Activated CD4-positive, alpha-beta T cell treated with anti-CD3 and anti-CD28 coated beads, Interleukin-2, amount 50 U/mL, for 24 hours (primary cell): ENCODE measurements at regions not wholly inside any gene's neighbourhood (a gene's known extent, or its start where the extent isn't known, plus 50 kb on each side); places are given as distances from the start of the nearest gene placed in this dataset.
"Not testable (repeated sequence)": the region's sequence is repeated elsewhere in the genome, so short reads cannot be mapped to it uniquely, and the experiment has no call there.

Experiments
- DNase-seq, 2 donors: peaks; one replicate each; pipeline ENCODE4 v3.0.0-alpha.2; 2020; ENCODE audit warnings: low read depth in 1 of 2, low spot score in 1 of 2

DNA sequence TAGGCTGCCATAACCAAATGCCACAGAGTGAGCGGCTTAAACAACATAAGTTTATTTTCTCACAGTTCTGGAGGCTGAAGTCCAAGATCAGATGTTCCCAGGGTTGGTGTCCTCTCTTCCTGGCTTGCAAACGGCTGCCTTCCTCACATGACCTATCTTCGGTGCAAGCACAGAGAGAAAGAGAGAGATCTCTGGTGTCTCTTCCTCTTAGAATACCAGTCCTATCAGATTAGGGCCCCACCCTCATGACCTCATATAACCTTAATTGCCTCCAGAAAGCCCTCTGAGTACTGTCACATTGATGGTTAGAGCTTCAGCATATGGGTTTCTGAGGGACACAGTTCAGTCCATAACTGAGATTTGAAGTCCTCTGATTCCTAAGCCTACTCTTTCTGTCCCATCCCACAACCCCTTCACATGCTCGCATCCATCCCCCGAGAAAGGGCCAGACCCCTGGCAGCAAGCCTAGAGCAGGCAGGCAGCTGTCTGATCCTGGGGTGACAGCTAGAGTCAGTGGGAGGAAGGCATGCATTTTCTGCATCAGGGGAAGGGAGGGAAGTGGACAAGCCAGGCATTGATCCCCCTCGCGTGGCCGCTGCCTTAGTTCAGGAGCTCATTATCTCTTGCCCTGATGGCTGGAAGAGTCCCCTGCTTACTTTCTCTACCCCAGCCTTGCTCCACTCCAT lies 114.1 kb downstream of the FAR1 start:
- no peak for DNase-seq

DNA sequence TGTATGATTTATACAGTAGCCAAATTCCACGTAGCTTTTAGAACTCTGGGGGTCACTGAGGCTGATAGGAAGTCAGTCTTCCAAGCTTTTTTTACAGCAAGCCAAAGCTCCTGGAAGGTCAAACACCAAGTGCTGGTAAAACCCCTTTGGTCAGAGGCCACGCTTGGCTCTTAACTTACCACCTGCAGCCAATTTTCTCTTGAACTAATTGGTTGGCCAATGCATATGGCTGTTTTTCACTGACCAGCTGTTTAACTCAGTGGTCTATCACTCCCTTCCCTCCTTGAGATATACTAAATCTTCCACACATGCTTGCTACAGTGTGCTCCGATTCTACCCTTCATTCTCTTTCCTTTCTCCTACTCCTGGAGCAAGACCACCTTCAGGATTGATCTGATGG lies 116.0 kb downstream of the FAR1 start:
- DNase-seq: no peak

- no peak for DNase-seq
Measured at GRCh38 chr11:13784855-13785254, 116.4 kb downstream of the FAR1 start.

DNA sequence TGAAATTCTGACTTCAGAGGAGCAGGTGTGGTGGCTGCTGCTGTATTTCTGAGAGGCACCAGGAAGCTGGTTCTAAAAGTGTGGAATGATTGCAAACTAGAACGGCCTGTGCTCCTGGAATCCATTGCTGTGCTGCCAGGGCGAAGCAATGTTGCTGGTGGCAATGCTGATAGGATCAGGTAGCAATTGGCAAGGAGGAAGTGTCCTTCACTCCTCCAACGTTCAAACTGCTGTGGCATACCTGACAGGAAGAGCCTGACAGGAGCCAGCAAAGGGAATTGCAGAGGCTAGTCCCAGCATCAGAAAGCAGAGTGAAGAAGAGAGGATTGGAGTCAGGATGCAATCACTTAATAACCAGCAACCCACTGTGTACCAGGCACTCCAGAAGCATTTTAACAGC lies 118.2 kb downstream of the FAR1 start:
- DNase-seq: no peak

GRCh38 chr11:13797616-13798015 lies 129.1 kb downstream of the FAR1 start:
- DNase-seq: not testable (repeated sequence)

GRCh38 chr11:13800901-13801300 lies 132.4 kb downstream of the FAR1 start:
- no peak for DNase-seq

DNA sequence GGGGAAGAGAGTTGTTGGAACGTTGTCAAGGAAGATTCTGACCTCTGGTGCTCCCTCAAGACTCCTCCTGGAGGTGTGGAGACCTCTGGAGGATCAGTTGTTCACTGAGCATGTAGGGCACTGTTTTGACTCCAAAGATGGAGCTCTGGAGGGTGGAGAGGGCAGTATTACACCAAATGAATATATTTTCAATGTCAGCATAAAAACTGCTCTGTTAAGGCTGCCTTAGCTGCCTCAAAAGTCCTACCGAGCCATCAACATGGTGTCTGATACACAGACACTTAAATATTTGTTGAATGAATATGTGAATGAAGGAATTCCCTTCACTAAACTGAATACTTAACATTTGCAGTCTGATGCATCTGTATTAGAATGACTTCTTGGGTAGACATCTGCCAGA lies 144.2 kb upstream of the SPON1 start:
- no peak for DNase-seq

DNA sequence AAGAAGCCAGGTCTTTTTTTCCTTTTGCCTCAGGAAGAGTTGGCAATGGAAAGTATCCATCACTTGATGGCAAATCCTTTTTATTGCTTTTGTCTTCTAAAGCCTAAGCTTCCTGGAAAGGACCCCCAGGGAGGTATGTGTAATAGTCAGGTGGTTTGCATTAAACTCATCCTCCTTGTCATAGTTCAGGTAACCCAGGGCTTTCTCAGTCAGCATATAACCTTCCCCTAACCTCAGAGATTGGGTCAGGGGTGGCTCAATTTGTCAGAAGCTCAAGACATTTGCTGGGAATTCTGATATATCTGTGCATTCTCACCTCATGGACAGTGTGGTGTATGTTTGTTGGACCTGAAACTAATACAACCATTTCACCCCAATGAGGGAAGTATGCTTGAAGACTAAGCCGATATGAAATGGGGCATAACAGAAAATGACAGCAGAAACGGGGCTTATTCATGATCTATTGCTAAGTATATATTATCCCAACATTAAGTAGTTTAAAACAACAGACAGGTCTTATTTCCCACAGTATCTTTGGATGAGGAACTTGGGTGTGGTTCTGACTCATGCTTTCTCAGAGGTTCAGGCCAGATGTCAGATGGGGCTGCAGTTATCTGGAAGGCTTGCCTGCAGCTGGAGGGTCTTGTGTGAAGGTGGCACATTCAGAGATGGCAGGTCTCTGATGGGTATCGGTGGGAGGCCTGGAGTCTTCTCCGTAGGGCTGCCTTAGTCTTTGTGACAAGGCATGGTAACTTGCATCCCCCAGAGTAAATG lies 135.8 kb upstream of the SPON1 start:
- DNase-seq: no peak

DNA sequence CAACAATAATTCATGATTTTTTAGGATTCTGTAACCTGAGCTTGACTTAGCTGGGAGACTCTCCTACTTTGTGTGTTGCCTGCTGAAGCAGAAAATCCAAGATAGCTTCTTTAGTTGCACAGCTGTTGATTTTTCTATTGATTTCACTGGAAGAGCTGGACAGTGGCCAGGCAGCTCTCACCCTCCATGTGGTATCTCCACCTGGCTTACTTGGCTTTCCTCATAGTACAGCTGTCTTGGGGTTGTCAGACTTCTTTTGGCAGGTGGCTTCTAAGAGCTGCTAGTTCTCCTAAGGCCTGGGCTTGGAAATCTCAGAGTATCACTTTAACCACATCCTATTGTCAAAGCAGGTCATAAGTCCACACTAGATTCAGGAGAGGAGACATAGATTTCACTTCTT lies 130.8 kb upstream of the SPON1 start:
- no peak for DNase-seq

DNA sequence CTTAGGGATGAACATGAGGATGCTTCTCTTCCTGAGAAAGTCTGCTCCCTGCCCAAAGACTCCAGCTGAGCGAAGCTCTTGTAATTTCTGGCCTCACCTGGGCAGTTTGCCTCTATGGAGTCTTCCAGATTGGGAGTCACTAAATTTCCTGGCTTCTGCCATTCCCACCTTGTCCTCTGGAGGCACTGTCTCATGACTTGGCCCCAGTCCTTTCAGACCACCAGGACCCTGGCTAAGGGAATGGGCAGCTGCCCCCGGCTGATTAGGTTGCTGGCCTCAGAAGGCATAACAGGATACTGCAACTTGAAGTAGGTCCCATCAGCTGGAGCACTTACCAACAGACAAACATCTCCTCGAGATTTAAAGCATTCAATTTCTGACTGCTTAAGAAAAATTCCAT lies 128.1 kb upstream of the SPON1 start:
- no peak for DNase-seq

DNA sequence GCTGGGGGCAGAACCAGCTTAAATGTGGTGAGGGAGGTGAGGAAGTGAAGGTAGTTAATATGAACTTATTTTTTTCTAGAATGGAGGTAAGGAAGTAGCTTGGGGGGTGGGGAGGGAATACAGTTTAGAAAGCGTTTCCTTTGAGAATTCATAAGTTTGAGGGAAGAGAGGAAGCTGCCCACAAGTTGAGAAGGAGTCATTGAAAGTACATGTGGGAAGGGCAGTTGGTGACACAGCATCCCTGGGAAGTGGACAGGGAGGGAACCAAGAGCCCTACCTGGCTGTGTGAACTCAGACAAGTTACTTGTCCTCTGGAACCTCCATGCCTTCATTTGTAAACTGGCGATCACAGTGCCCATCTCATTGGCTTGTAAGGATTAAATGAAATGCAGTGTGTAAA lies 125.9 kb upstream of the SPON1 start:
- DNase-seq: no peak

DNA sequence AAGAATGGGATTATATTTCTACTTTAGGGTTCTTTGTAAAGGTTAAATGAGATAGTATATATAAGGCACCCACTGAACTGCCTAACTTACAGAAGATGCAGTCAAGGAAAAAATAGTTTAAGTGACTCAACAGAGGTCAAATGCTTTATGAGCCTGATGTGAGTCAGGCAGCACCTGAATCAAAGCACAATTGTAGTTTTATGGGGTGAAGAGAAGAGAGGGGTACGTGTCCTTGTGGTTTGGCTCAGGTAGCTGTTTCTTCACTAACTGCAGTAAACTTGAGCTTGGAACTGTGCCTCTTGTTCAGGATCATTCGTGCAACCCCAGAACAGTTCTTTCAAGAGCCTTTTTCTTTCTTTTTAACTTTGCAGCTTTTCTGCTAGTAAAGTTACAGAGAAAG lies 125.2 kb upstream of the SPON1 start:
- DNase-seq: no peak

DNA sequence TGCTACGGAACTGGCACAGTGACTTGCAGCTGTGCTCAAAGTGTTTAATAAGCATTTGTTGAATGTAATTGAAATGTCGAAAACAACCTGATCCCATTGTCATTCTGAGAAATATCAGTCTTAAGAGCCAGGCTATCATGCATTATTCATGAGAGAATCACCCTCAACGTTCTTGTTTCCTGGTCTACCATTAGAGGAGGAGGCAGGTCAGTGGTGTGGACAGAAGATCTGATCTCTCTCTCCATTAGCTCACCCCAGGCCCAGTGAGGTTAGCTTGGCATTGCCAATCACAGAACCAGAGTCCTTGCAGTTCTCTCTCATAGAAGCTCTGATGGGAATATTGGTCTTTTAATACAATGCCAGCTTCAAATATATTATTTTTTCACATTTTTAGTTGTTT lies 121.1 kb upstream of the SPON1 start:
- no peak for DNase-seq

GRCh38 chr11:13848031-13848430 lies 114.5 kb upstream of the SPON1 start:
- no peak for DNase-seq

DNA sequence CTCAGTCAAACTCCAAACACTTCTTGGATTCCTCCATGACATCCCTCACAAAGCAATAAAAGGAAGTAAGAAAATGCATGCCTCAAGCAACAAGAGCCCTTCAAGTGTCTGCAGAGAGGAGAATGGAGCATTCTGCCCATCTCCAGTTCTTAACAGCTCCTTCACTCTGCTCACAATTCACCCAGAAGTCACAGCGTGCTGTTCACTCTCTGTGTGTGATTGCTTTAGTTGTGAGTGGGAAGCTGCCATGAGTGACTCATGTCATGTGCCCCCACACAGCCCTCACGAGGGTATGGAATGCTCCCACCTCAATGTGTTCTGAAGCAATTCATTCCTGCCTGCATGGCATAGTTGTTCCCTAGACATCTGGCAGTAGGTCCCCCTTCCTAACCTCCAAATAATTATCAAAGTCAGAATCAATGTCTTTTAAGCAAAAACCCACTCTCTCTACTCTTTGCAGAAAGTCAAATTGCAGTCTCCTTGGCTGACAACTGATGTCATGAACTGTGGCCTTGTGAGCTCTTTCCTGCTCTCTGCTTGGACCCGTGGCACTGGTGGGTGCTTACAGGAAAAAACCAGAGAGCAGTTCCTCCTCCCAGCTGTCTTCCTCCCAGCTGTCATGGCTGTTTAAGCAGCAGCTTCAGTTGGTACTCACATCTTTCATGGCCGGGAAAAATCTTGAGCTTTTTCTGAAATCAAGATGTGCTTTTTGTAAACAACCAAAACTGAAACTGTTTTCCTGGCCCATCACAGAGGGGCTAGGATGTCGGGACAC lies 112.1 kb upstream of the SPON1 start:
- DNase-seq: no peak

DNA sequence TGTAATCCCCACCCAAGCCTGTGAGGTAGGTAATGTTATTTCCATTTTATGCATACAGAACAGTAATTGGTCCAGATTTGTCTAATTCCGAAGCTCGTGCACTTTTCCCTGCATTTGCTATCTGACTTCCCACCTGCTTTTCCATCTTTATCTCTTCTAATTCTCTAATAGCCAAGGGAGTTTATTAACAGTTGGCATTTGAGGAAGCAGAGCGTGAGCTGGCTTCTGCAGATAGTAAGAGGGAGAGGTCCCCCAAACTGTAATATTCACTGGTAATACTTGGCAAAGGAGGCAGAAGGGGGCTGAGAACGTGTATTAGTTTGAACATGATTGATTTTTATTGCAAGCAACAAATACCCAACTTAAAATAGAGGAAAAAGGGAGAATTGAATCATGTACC lies 110.8 kb upstream of the SPON1 start:
- DNase-seq: no peak

GRCh38 chr11:13852481-13852880 lies 110.0 kb upstream of the SPON1 start:
- no peak for DNase-seq

- no peak for DNase-seq
Measured at GRCh38 chr11:13857828-13858227, 104.7 kb upstream of the SPON1 start.

- no peak for DNase-seq
Measured at GRCh38 chr11:13859892-13860291, 102.6 kb upstream of the SPON1 start.

- DNase-seq: no peak
Measured at GRCh38 chr11:13861411-13861810, 101.1 kb upstream of the SPON1 start.

DNA sequence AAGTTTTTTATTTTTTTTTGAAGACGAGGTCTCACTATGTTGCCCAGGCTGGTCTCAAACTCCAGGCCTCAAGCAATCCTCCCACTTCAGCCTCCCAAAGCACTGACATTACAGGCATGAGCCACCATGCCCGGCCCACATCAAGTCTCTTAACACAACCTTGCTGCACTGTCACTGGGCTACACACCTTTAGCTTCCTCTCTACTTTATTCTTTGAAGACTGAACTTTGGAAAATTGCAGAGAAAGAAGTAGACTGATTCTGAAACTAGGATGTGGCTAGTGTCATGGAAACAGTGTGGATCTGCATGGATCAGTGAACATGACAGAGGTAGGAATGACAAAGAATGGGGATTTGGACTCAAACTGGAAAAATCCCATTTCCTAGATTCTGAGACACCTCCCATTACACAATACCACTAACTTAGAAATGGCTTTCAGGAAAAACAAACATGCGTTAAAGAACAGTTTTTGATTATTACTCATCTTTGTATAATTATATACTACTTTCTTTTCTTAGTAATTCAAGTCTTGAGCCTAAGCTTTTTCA lies 99.6 kb upstream of the SPON1 start:
- no peak for DNase-seq
